ENCODE measurements at regions not wholly inside any gene's neighbourhood (a gene's known extent, or its start where the extent isn't known, plus 50 kb on each side); places are given as distances from the start of the nearest gene placed in this dataset.

DNA sequence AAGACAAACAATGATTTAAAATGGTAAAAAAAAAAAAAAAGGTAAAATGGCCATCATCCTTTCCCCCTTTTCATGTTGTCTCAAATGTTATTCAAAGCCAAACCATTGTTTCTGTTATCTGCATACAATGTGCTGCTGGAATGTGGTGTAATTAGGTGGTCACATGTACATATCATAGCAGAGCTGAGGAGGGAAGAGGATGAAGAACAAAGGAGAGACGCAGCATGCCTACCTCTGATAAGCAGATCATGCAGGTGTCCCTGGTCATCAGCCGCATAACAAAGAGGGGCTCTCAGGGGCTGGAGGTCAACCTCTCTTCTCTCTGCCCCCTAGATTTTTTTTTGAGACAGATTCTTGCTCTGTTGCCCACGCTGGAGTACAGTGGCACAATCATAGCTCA lies 141.0 kb downstream of the CARTPT start:
- no peaks in the 10 kb centered on the region for H3K36me3 ChIP-seq (ENCODE audit: low read depth, missing control alignments)
- no peak overlapping the region for H3K27ac ChIP-seq
- TF ChIP-seq, protein P1, sequence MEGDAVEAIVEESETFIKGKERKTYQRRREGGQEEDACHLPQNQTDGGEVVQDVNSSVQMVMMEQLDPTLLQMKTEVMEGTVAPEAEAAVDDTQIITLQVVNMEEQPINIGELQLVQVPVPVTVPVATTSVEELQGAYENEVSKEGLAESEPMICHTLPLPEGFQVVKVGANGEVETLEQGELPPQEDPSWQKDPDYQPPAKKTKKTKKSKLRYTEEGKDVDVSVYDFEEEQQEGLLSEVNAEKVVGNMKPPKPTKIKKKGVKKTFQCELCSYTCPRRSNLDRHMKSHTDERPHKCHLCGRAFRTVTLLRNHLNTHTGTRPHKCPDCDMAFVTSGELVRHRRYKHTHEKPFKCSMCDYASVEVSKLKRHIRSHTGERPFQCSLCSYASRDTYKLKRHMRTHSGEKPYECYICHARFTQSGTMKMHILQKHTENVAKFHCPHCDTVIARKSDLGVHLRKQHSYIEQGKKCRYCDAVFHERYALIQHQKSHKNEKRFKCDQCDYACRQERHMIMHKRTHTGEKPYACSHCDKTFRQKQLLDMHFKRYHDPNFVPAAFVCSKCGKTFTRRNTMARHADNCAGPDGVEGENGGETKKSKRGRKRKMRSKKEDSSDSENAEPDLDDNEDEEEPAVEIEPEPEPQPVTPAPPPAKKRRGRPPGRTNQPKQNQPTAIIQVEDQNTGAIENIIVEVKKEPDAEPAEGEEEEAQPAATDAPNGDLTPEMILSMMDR (IDR thresholded peaks at IDR 0.05): no peak
- DNase-seq: no peak
- intact Hi-C loops (cut with DNase I; ENCODE audit: low total_unique reads): no loop called here
- no peaks in the 10 kb centered on the region for H3K4me1 ChIP-seq
- no peak overlapping the region for H3K4me3 ChIP-seq
- H3K27me3 ChIP-seq: no peaks in the 10 kb centered on the region
- WGBS, 2 donors: 65 to 72% methylated on average over 3 of the region's 3 CpGs
- H3K9me3 ChIP-seq: no peaks in the 10 kb centered on the region

DNA sequence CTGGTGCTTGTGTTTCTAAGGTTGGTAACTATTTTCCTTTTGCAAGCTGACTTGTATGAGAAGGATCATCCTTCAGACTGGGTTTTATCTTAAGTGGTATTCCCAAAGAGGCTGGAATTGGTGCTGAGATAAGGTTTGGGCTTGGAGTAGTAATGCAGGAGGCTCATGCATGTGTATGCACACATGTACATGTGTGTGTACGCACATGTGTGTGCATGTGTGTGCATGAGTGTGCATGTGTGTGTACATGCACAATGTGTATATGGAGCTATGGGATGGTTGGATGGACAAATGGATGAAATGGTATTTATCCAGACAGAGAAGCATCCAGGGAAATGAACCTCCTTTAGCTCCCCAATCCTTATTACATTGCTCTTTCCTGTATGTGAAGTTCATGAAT lies 142.6 kb downstream of the CARTPT start:
- no peak for TF ChIP-seq POLR2A (IDR thresholded peaks at IDR 0.05)
- TF ChIP-seq, protein P1 (IDR thresholded peaks at IDR 0.05): no peak
- no peaks in the 10 kb centered on the region for H3K36me3 ChIP-seq (ENCODE audit: low read depth, missing control alignments)
- intact Hi-C loops (cut with DNase I; ENCODE audit: low total_unique reads): no loop called here
- no peaks in the 10 kb centered on the region for H3K9me3 ChIP-seq
- H3K27ac ChIP-seq: no peak overlapping the region
- 57 to 63% methylated on average over 1 of the region's 1 CpG for WGBS, 2 donors
- H3K4me1 ChIP-seq: no peaks in the 10 kb centered on the region
- no peak overlapping the region for H3K4me3 ChIP-seq
- no peak for DNase-seq
- H3K27me3 ChIP-seq: no peaks in the 10 kb centered on the region

DNA sequence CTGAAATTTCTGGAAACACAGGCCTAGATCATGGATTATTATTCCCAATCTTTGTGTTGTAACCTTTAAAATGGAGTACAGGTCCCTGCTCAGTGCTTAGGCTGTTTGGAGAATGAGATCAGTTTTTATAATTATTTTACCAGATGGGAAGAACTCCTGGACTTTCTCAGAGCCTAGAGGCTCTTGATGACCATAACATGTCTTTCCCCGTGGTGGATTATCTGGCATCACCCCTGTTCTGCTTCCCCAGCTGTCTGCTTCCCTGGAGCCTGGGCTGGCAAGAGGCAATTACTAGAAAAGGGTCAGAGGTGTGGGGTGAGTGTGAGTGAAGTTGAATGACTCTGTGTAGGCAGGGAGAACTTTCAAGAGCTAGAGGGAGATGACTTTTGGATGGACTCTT lies 143.0 kb downstream of the CARTPT start:
- WGBS, 2 donors: 47 to 62% methylated on average over 1 of the region's 1 CpG
- TF ChIP-seq, protein P1 (IDR thresholded peaks at IDR 0.05): no peak
- no peak for TF ChIP-seq POLR2A (IDR thresholded peaks at IDR 0.05)
- Histone ChIP-seq H3K27ac (no peak overlapping the region), H3K4me1 (no peaks in the 10 kb centered on the region), H3K36me3 (ENCODE audit: low read depth, missing control alignments) (no peaks in the 10 kb centered on the region), H3K9me3 (no peaks in the 10 kb centered on the region), H3K4me3 (no peak overlapping the region), H3K27me3 (no peaks in the 10 kb centered on the region)
- intact Hi-C loops (cut with DNase I; ENCODE audit: low total_unique reads): no loop called here
- no peak for DNase-seq

DNA sequence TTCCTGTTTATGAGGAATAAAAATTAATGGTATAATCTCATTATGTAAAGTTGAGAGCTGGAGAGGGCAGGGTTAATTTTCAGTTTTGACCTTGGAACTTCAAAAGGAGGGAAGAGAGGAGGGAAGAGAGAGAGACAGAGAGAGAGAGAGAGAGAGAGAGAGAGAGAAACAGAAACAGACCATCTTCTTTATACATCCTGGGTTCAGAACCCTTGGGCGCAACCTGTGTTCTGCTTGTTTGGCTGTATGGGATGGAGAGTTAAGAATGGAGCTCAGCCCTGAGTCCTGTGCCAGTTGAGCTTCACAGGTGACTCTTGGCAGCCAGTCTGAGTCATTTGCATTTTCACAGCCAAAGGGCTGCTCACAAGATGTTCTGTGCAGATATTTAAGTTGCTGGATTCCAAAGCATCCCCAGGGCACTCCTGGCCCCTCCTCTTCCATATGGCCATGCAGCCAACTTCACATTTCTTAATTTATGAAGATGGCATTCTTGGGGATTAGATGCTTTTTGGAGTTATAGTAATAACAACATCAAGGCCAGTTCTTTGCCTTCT lies 143.5 kb downstream of the CARTPT start:
- WGBS, 2 donors: 50 to 60% methylated on average over 1 of the region's 1 CpG
- Histone ChIP-seq H3K4me3 (no peak overlapping the region), H3K9me3 (no peaks in the 10 kb centered on the region), H3K36me3 (ENCODE audit: low read depth, missing control alignments) (no peaks in the 10 kb centered on the region), H3K4me1 (no peaks in the 10 kb centered on the region), H3K27me3 (no peaks in the 10 kb centered on the region), H3K27ac (no peak overlapping the region)
- TF ChIP-seq, protein P1 (IDR thresholded peaks at IDR 0.05): no peak
- no peak for DNase-seq
- intact Hi-C loops (cut with DNase I; ENCODE audit: low total_unique reads): no loop called here

DNA sequence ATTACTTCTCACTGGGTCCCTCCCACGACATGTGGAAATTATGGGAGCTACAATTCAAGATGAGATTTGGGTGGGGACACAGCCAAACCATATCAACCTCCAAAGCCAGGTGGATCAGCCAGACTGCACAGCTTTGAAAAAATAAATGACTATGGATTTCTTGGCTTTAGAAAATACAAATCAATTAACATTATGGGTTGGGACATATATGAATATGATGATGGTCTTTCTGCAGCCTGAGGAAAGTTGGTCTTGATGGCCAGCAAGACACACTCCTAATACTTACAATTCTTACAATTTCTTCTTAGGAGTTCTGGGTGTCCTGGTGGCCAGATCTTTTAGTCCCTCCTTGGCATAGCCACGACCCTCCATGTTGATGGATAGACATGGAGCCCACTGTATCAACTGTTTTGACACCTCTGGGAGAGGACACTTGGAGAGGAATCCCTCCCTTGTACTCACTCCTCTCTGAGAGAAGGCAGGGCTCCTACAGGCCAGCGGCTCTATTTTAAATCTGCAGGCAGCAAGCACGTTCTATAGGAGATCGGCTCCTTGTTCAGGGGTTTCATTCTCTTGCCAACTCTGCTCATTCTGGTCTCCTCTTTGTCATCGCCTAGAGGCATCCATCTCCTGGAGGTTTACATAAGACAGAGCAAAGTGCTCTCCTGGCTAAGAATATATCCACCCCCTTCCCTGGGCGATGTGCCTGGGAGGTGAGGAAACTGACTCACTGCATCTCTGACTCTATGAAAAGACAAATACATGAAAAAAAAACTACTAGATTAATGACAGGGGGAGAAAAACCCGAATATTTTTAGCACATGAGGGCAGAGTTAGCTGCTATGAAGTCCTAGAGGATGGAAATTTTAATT lies 145.9 kb downstream of the CARTPT start:
- no peaks in the 10 kb centered on the region for H3K4me1 ChIP-seq
- no peaks in the 10 kb centered on the region for H3K36me3 ChIP-seq (ENCODE audit: low read depth, missing control alignments)
- H3K9me3 ChIP-seq: no peaks in the 10 kb centered on the region
- H3K27ac ChIP-seq: no peak overlapping the region
- no peaks in the 10 kb centered on the region for H3K27me3 ChIP-seq
- intact Hi-C loops (cut with DNase I; ENCODE audit: low total_unique reads): no loop called here
- TF ChIP-seq POLR2A (IDR thresholded peaks at IDR 0.05): no peak
- TF ChIP-seq, protein P1 (IDR thresholded peaks at IDR 0.05): no peak
- WGBS, 2 donors: 82 to 83% methylated on average over 8 of the region's 8 CpGs
- H3K4me3 ChIP-seq: no peak overlapping the region
- DNase-seq: no peak

All from testis (tissue), 2 donors.